Liver (tissue), 7 donors: ENCODE measurements at regions not wholly inside any gene's neighbourhood (a gene's known extent, or its start where the extent isn't known, plus 50 kb on each side); places are given as distances from the start of the nearest gene placed in this dataset.
A peak's percentile ranks its signal among the peaks of the same experiment; 100 is the strongest.

Experiments used
- DNase-seq: peaks from one replicate; pipeline ENCODE4 v3.0.0-alpha.2; 2017; ENCODE audit warnings: low spot score
- H3K27ac ChIP-seq, 2 donors: one replicate each; pipeline ENCODE4 v1.7.0; 2013; ENCODE audit warnings: inconsistent platforms in 2 of 2, low read length in 2 of 2, control low read depth in 1 of 2, low read depth in 1 of 2, mild to moderate bottlenecking in 1 of 2
- H3K27me3 ChIP-seq, 4 donors: one replicate each; pipeline versions ENCODE4 v1.6.1 to v1.7.0; 2013; ENCODE audit warnings: low read length in 3 of 4, inconsistent platforms in 1 of 4, mild to moderate bottlenecking in 1 of 4, moderate library complexity in 1 of 4; ENCODE audit not compliant: control insufficient read depth in 4 of 4, insufficient read depth in 4 of 4
- H3K36me3 ChIP-seq, 4 donors: one replicate each; pipeline versions ENCODE4 v1.6.1 to v1.7.0; 2013; ENCODE audit warnings: low read length in 3 of 4, mild to moderate bottlenecking in 3 of 4, low read depth in 1 of 4, moderate library complexity in 1 of 4; ENCODE audit not compliant: control insufficient read depth in 4 of 4, insufficient read depth in 3 of 4
- H3K4me1 ChIP-seq, 4 donors: one replicate each; pipeline versions ENCODE4 v1.6.1 to v1.7.0; 2013; ENCODE audit warnings: low read length in 3 of 4, mild to moderate bottlenecking in 3 of 4, moderate library complexity in 1 of 4; ENCODE audit not compliant: control insufficient read depth in 4 of 4, insufficient read depth in 4 of 4
- H3K4me3 ChIP-seq, 3 donors: one replicate each; pipeline versions ENCODE4 v1.6.1 to v1.7.0; 2013; ENCODE audit warnings: low read length in 3 of 3, control low read depth in 1 of 3, low read depth in 1 of 3, mild to moderate bottlenecking in 1 of 3
- H3K9ac ChIP-seq, 2 donors: one replicate each; pipeline ENCODE4 v1.7.0; 2013; ENCODE audit warnings: low read length in 2 of 2, mild to moderate bottlenecking in 2 of 2, moderate library complexity in 2 of 2, control low read depth in 1 of 2, low read depth in 1 of 2
- H3K9me3 ChIP-seq, 4 donors: one replicate each; pipeline versions ENCODE4 v1.6.1 to v1.7.0; 2013; ENCODE audit warnings: low read length in 3 of 4; ENCODE audit not compliant: control insufficient read depth in 4 of 4
- EGR1 ChIP-seq, 2 donors: IDR thresholded peaks; 2 replicates each; pipeline ENCODE4 v1.6.1; 2016 to 2018; ENCODE audit warnings: antibody characterized with exemption in 2 of 2, low read depth in 2 of 2
- FOXA1 ChIP-seq: IDR thresholded peaks from 2 replicates; pipeline ENCODE4 v1.6.1; 2016; ENCODE audit warnings: antibody characterized with exemption
- FOXA2 ChIP-seq: IDR thresholded peaks from 2 replicates; pipeline ENCODE4 v1.6.1; 2016; ENCODE audit warnings: antibody characterized with exemption
- HNF4A ChIP-seq, 2 donors: conservative IDR thresholded peaks; 2 replicates each; pipeline ENCODE4 v1.6.1; 2016; ENCODE audit warnings: antibody characterized with exemption in 2 of 2, mild to moderate bottlenecking in 2 of 2
- HNF4G ChIP-seq: IDR thresholded peaks from 2 replicates; pipeline ENCODE4 v1.6.1; 2016; ENCODE audit warnings: antibody characterized with exemption
- NR2F2 ChIP-seq: IDR thresholded peaks from 2 replicates; pipeline ENCODE4 v1.6.1; 2016; ENCODE audit warnings: antibody characterized with exemption
- RAD21 ChIP-seq, 2 donors: IDR thresholded peaks; 2 replicates each; pipeline ENCODE4 v1.6.1; 2016; ENCODE audit warnings: antibody characterized with exemption in 2 of 2, mild to moderate bottlenecking in 2 of 2
- SP1 ChIP-seq: IDR thresholded peaks from 2 replicates; pipeline ENCODE4 v1.6.1; 2018; ENCODE audit warnings: antibody characterized with exemption, mild to moderate bottlenecking
- YY1 ChIP-seq: IDR thresholded peaks from 2 replicates; pipeline ENCODE4 v1.6.1; 2016; ENCODE audit warnings: antibody characterized with exemption, mild to moderate bottlenecking
- WGBS: extraction: QIAGEN DNeasy Blood & Tissue Kit; methylation state at CpG from one replicate; pipeline ENCODE4 v1.1.7; 2013; 5-methylcytosine and 5-hydroxymethylcytosine counted together
- TF ChIP-seq, protein P1 (sequence below): IDR thresholded peaks from 2 replicates; pipeline ENCODE4 v1.6.1; 2016; ENCODE audit warnings: antibody characterized with exemption, mild to moderate bottlenecking
- TF ChIP-seq, protein P2 (sequence below): IDR thresholded peaks from 2 replicates; pipeline ENCODE4 v1.6.1; 2016; ENCODE audit warnings: antibody characterized with exemption
- donor health status: healthy.
- donor health status: healthy.
- donor health status: healthy.
- donor health status: healthy.

DNA sequence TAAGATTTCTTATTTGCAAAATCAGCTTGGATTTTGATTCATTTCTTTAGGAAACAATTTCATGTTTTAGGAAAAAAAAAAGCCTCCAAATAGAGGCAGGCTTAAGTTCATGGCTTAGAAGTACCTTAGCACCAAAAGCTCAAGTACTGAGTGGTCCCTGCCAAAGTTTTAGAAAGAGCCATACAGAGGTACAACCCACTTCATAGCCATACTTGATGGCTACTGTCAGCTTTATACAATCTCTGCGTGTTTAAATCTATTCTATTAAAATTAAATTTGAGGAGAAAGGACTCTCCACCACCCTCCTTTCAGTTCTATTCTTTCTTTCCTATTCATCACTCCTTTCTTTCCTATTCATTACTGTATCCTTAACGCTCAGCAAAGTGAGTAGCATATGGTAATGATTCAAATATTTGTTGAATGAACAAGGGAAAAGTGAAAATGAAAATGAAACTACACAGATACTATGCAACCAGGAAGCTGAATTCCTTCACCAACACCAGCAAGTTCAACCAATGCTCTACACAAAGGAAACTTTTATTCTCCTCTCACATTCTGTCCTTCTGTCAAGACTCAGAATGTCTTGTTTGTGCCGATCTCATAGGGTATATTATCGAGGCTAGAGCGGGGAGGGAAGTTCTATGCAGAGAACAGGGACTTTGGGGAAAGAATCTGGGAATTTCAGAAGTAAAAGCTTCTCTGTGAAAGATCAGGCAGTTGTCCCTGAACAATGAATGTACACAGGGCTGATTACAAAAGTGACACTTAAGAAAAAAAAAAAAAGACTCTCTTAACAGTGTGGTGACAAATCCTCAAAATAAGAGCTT is 138.6 kb upstream of the SPEF2 start:
- WGBS, result 32% methylated on average over 5 of the region's 5 CpGs
- Histone ChIP-seq H3K4me1 (peaks cover 0 to 22% (median 17%) of the 10 kb centered on the region in 4 donors), H3K9me3 (no peaks in the 10 kb centered on the region), H3K36me3 (no peaks in the 10 kb centered on the region), H3K4me3 (peak overlapping the region; percentile 38 to 67 (median 63)), H3K9ac (peak overlapping the region; percentile 67 to 94), H3K27me3 (no peaks in the 10 kb centered on the region), H3K27ac (peak overlapping the region; percentile 79 to 90)
- TF ChIP-seq SP1 (peak; percentile 71), NR2F2 (no peak), YY1 (peak; percentile 36), FOXA2 (peak; percentile 28), HNF4G (no peak), HNF4A (conservative IDR thresholded peaks at IDR 0.05) (peak; percentile 5 to 19), EGR1 (IDR thresholded peaks at IDR 0.05; ENCODE audit: low read depth in 2 of 2) (no peak), RAD21 (IDR thresholded peaks at IDR 0.05) (peak in 1 of 2 donors; percentile 38), FOXA1 (peak; percentile 40)
- TF ChIP-seq, protein P1, sequence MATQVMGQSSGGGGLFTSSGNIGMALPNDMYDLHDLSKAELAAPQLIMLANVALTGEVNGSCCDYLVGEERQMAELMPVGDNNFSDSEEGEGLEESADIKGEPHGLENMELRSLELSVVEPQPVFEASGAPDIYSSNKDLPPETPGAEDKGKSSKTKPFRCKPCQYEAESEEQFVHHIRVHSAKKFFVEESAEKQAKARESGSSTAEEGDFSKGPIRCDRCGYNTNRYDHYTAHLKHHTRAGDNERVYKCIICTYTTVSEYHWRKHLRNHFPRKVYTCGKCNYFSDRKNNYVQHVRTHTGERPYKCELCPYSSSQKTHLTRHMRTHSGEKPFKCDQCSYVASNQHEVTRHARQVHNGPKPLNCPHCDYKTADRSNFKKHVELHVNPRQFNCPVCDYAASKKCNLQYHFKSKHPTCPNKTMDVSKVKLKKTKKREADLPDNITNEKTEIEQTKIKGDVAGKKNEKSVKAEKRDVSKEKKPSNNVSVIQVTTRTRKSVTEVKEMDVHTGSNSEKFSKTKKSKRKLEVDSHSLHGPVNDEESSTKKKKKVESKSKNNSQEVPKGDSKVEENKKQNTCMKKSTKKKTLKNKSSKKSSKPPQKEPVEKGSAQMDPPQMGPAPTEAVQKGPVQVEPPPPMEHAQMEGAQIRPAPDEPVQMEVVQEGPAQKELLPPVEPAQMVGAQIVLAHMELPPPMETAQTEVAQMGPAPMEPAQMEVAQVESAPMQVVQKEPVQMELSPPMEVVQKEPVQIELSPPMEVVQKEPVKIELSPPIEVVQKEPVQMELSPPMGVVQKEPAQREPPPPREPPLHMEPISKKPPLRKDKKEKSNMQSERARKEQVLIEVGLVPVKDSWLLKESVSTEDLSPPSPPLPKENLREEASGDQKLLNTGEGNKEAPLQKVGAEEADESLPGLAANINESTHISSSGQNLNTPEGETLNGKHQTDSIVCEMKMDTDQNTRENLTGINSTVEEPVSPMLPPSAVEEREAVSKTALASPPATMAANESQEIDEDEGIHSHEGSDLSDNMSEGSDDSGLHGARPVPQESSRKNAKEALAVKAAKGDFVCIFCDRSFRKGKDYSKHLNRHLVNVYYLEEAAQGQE, result peak; percentile 12
- TF ChIP-seq, protein P2, sequence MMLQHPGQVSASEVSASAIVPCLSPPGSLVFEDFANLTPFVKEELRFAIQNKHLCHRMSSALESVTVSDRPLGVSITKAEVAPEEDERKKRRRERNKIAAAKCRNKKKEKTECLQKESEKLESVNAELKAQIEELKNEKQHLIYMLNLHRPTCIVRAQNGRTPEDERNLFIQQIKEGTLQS, result no peak
- no peak for DNase-seq

DNA sequence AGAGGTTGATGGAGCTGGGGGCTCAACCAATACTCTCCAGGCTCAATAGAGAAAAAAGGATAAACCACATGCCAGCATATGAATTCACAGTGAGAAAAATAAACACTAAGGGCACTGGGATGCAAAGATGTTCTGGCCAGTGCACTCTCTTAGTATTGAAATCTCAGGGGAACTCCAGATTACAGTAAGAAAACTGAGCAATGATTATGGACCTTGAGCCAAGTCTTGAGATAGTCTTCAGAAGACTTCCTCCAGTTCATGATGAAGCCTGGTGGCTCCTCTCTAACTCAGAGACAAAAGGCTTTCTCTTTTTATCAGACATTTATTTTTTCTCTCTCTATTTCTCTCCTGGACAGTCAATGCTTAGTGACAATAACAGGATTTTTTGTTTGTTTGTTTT is 139.8 kb upstream of the SPEF2 start:
- Histone ChIP-seq H3K9ac (no peak overlapping the region), H3K9me3 (no peaks in the 10 kb centered on the region), H3K27ac (no peak overlapping the region), H3K4me1 (peaks cover 0 to 13% (median 10%) of the 10 kb centered on the region in 4 donors), H3K27me3 (no peaks in the 10 kb centered on the region), H3K4me3 (no peak overlapping the region), H3K36me3 (no peaks in the 10 kb centered on the region)
- DNase-seq, result no peak
- TF ChIP-seq, protein P1, result no peak
- TF ChIP-seq RAD21 (IDR thresholded peaks at IDR 0.05) (no peak), HNF4A (conservative IDR thresholded peaks at IDR 0.05) (no peak), FOXA2 (no peak), YY1 (no peak), NR2F2 (no peak)
